A549 (cell line): ENCODE measurements at regions not wholly inside any gene's neighbourhood (a gene's known extent, or its start where the extent isn't known, plus 50 kb on each side); places are given as distances from the start of the nearest gene placed in this dataset.

Source experiments
- BHLHE40 ChIP-seq: IDR thresholded peaks from 2 replicates; pipeline ENCODE4 v1.6.1; 2012; ENCODE audit warnings: low read depth, low read length, inconsistent platforms
- CBX8 ChIP-seq: fragments of 200-600 bp; sonication (generic); IDR thresholded peaks from 2 replicates; pipeline ENCODE4 v1.6.1; 2016
- CTCF ChIP-seq: fragments of >200 bp; sonication (Bioruptor Twin); formaldehyde crosslinking; IDR thresholded peaks from 3 replicates; pipeline ENCODE4 v1.5.1; 2016
- ZSCAN20 ChIP-seq: fragments of 250-450 bp; sonication (Bioruptor Pico); IDR thresholded peaks from 2 replicates; pipeline ENCODE4 v1.8.0; 2022; ENCODE audit warnings: mild to moderate bottlenecking, moderate library complexity

GRCh38 chr1:81605023-81605422, 195.7 kb upstream of the ADGRL2 start:
- no peak for TF ChIP-seq CTCF
- TF ChIP-seq ZSCAN20 = no peak
- no peak for TF ChIP-seq BHLHE40
- TF ChIP-seq CBX8 = no peak
